ENCODE measurements at regions not wholly inside any gene's neighbourhood (a gene's known extent, or its start where the extent isn't known, plus 50 kb on each side); places are given as distances from the start of the nearest gene placed in this dataset.

GRCh38 chr10:53025172-53025711, 252.7 kb upstream of the MBL2 start:
- DNase-seq (ENCODE audit: low spot score) = no peak
- peak overlapping the region; percentile 39 for H3K4me3 ChIP-seq
- no peak for TF ChIP-seq CTCF (IDR thresholded peaks at IDR 0.05)
- no peak overlapping the region for H3K27ac ChIP-seq

GRCh38 chr10:53023411-53023810, 250.8 kb upstream of the MBL2 start:
- H3K27ac ChIP-seq = no peak overlapping the region
- no peak for TF ChIP-seq CTCF (IDR thresholded peaks at IDR 0.05)
- no peak for DNase-seq (ENCODE audit: low spot score)
- no peak overlapping the region for H3K4me3 ChIP-seq

- H3K4me3 ChIP-seq = no peak overlapping the region
- TF ChIP-seq CTCF (IDR thresholded peaks at IDR 0.05) = no peak
- no peak for DNase-seq (ENCODE audit: low spot score)
- no peak overlapping the region for H3K27ac ChIP-seq
These were observed 250.1 kb upstream of the MBL2 start for GRCh38 chr10:53022611-53023088.

- H3K27ac ChIP-seq = no peak overlapping the region
- DNase-seq (ENCODE audit: low spot score) = no peak
- TF ChIP-seq CTCF (IDR thresholded peaks at IDR 0.05) = no peak
These were observed 240.7 kb upstream of the MBL2 start for GRCh38 chr10:53013201-53013810.

GRCh38 chr10:53009961-53010907, 237.7 kb upstream of the MBL2 start:
- no peak for DNase-seq (ENCODE audit: low spot score)
- H3K4me3 ChIP-seq = no peak overlapping the region
- no peak overlapping the region for H3K27ac ChIP-seq
- TF ChIP-seq CTCF (IDR thresholded peaks at IDR 0.05) = no peak

More at GRCh38 chr10:53013201-53013810, 240.7 kb upstream of the MBL2 start:
- no peak overlapping the region for H3K4me3 ChIP-seq

GRCh38 chr10:53007527-53007842, 234.9 kb upstream of the MBL2 start:
- DNase-seq (ENCODE audit: low spot score) = no peak
- TF ChIP-seq CTCF (IDR thresholded peaks at IDR 0.05) = no peak
- Histone ChIP-seq H3K4me3 (no peak overlapping the region), H3K27ac (no peak overlapping the region)

Measured in coronary artery (tissue), 2 donors.